Neuronal stem cell (in vitro differentiated cells): ENCODE measurements at regions not wholly inside any gene's neighbourhood (a gene's known extent, or its start where the extent isn't known, plus 50 kb on each side); places are given as distances from the start of the nearest gene placed in this dataset.
"Not testable (repeated sequence)": the region's sequence is repeated elsewhere in the genome, so short reads cannot be mapped to it uniquely, and the experiment has no call there.

Source experiments
- DNase-seq: peaks from one replicate; pipeline ENCODE4 v3.0.0-alpha.2; 2013; ENCODE audit warnings: low spot score
- H2AFZ ChIP-seq: one replicate; pipeline ENCODE4 v1.6.1; 2013; ENCODE audit warnings: mild to moderate bottlenecking, low read length, inconsistent platforms
- H2AK5ac ChIP-seq: 2 replicates; pipeline ENCODE4 v1.6.1; 2013; ENCODE audit warnings: low read depth, mild to moderate bottlenecking, inconsistent platforms, low read length, moderate library complexity, mixed read lengths
- H2BK120ac ChIP-seq: 2 replicates; pipeline ENCODE4 v1.6.1; 2013; ENCODE audit warnings: low read depth, mild to moderate bottlenecking, inconsistent platforms, low read length, moderate library complexity, mixed read lengths
- H2BK12ac ChIP-seq: one replicate; pipeline ENCODE4 v1.6.1; 2013; ENCODE audit warnings: low read length, inconsistent platforms
- H2BK15ac ChIP-seq: 2 replicates; pipeline ENCODE4 v1.6.1; 2013; ENCODE audit warnings: mild to moderate bottlenecking, low read length, inconsistent platforms, mixed read lengths
- H2BK5ac ChIP-seq: one replicate; pipeline ENCODE4 v1.6.1; 2013; ENCODE audit warnings: inconsistent platforms, mild to moderate bottlenecking, low read length, moderate library complexity
- H3K14ac ChIP-seq: one replicate; pipeline ENCODE4 v1.6.1; 2013; ENCODE audit warnings: low read length, inconsistent platforms
- H3K18ac ChIP-seq: 2 replicates; pipeline ENCODE4 v1.6.1; 2013; ENCODE audit warnings: low read length, inconsistent platforms
- H3K23ac ChIP-seq: 2 replicates; pipeline ENCODE4 v1.6.1; 2013; ENCODE audit warnings: low read depth, mild to moderate bottlenecking, mixed read lengths, low read length, inconsistent platforms; ENCODE audit not compliant: poor library complexity
- H3K27ac ChIP-seq: replicated peaks from 3 replicates; pipeline ENCODE4 v1.5.1; 2013; ENCODE audit warnings: low read length, inconsistent platforms
- H3K27me3 ChIP-seq, 3 experiments: 2 replicates each; pipeline ENCODE4 v1.6.1; 2013; ENCODE audit warnings: low read length in 3 of 3, mild to moderate bottlenecking in 2 of 3, inconsistent platforms in 1 of 3, low read depth in 1 of 3, mixed read lengths in 1 of 3, moderate library complexity in 1 of 3; ENCODE audit not compliant: control insufficient read depth in 3 of 3, insufficient read depth in 3 of 3
- H3K36me3 ChIP-seq, 2 donors: replicated peaks in 1 of 2; 2 replicates each; pipeline ENCODE4 v1.6.1; 2013; ENCODE audit warnings: low read length in 2 of 2; ENCODE audit not compliant: control insufficient read depth in 2 of 2, insufficient read depth in 2 of 2
- H3K4ac ChIP-seq: 2 replicates; pipeline ENCODE4 v1.6.1; 2013; ENCODE audit warnings: inconsistent platforms, mild to moderate bottlenecking, low read length, moderate library complexity
- H3K4me1 ChIP-seq, 2 donors: 1 replicate in 1 of 2; 2 replicates in 1 of 2; pipeline ENCODE4 v1.6.1; 2013; ENCODE audit warnings: low read length in 2 of 2, low read depth in 1 of 2; ENCODE audit not compliant: control insufficient read depth in 2 of 2, insufficient read depth in 1 of 2
- H3K4me2 ChIP-seq: one replicate; pipeline ENCODE4 v1.6.1; 2013; ENCODE audit warnings: mild to moderate bottlenecking, low read length, inconsistent platforms; ENCODE audit not compliant: insufficient read depth, poor library complexity, severe bottlenecking
- H3K4me3 ChIP-seq, 2 donors: 2 replicates each; pipeline ENCODE4 v1.5.1; 2013; ENCODE audit warnings: low read length in 2 of 2, mild to moderate bottlenecking in 2 of 2, inconsistent platforms in 1 of 2, moderate library complexity in 1 of 2
- H3K79me1 ChIP-seq: one replicate; pipeline ENCODE4 v1.6.1; 2013; ENCODE audit warnings: low read depth, mild to moderate bottlenecking, inconsistent platforms, low read length, moderate library complexity
- H3K9ac ChIP-seq: one replicate; pipeline ENCODE4 v1.6.1; 2013; ENCODE audit warnings: mild to moderate bottlenecking, low read depth, low read length, inconsistent platforms; ENCODE audit not compliant: poor library complexity
- H3K9me3 ChIP-seq, 2 donors: replicated peaks in 1 of 2; 2 replicates each; pipeline versions ENCODE3 to v1.6.1; 2013; ENCODE audit warnings: low read length in 2 of 2, mild to moderate bottlenecking in 2 of 2, inconsistent platforms in 1 of 2, low read depth in 1 of 2, mixed read lengths in 1 of 2, moderate library complexity in 1 of 2; ENCODE audit not compliant: control insufficient read depth in 2 of 2, insufficient read depth in 1 of 2
- H4K8ac ChIP-seq: one replicate; pipeline ENCODE4 v1.6.1; 2013; ENCODE audit warnings: low read depth, mild to moderate bottlenecking, inconsistent platforms, low read length, moderate library complexity
- H4K91ac ChIP-seq: one replicate; pipeline ENCODE4 v1.6.1; 2013; ENCODE audit warnings: low read length, low read depth, mild to moderate bottlenecking, inconsistent platforms; ENCODE audit not compliant: poor library complexity
- WGBS, 2 donors: extraction: QIAGEN DNeasy Blood & Tissue Kit; methylation state at CpG; one replicate each; pipeline ENCODE4 v1.1.7; 2013; ENCODE audit warnings: missing lambda C conversion rate in 2 of 2, mixed read lengths in 1 of 2; ENCODE audit not compliant: insufficient read length in 2 of 2, insufficient replicate concordance in 1 of 2; ENCODE audit errors: extremely low coverage in 2 of 2; 5-methylcytosine and 5-hydroxymethylcytosine counted together

DNA sequence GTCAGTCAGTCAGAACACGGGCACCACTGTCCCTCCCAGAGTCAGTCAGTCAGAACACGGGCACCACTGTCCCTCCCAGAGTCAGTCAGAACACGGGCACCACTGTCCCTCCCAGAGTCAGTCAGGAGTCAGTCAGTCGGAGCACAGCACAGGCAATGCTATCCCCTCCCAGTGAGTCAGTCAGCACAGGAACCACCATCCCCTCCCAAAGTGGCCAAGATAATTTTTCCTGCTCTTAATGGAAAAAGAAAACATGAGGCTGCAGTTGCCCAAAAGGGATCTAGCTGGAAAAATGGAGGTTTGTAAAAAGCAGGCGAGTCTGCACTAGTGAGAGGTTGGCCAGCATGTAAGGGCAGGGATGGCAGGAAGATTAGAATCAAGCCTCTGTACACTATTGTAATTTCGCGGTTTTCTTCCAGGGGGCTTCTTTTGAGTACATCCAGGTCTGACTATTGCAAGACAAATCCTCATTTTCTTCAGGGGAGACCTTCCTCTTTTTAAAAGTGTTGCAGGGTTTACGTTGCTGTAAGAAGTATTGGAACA, 213.8 kb downstream of the SIPA1L2 start:
- Histone ChIP-seq H3K79me1 (no peaks in the 10 kb centered on the region), H2AFZ (no peak overlapping the region), H2BK15ac (no peak overlapping the region), H3K36me3 (peaks cover 9 to 96% of the 10 kb centered on the region in 2 donors), H3K27ac (no peak overlapping the region), H2BK5ac (no peak overlapping the region), H3K14ac (no peak overlapping the region), H3K18ac (no peak overlapping the region), H3K27me3 (no peaks in the 10 kb centered on the region), H3K4me3 (no peak overlapping the region), H4K8ac (no peak overlapping the region), H3K4me2 (no peak overlapping the region), H3K23ac (no peak overlapping the region), H3K9ac (no peak overlapping the region), H3K9me3 (no peaks in the 10 kb centered on the region), H2AK5ac (no peak overlapping the region), H2BK12ac (no peak overlapping the region), H2BK120ac (no peak overlapping the region), H3K4me1 (peaks cover 0 to 2% of the 10 kb centered on the region in 2 donors), H4K91ac (no peak overlapping the region), H3K4ac (no peak overlapping the region)
- DNase-seq: no peak
- WGBS, 2 donors: no CpG with 5 or more reads among the region's 8 CpGs

DNA sequence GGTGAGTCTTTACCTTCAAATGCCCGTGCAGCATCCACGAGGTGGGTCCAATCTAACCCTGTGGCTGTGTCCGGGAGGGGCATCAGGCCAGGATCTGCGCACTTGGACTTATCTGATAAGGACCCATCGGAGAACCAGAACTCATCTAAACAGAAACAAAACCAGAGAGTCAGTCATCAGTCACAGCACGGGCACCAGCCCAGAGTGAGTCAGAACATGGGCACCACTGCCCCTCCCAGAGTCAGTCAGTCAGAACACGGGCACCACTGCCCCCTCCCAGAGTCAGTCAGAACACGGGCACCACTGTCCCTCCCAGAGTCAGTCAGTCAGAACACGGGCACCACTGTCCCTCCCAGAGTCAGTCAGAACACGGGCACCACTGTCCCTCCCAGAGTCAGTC, 214.5 kb downstream of the SIPA1L2 start:
- peaks cover 9 to 97% of the 10 kb centered on the region in 2 donors for H3K36me3 ChIP-seq

DNA sequence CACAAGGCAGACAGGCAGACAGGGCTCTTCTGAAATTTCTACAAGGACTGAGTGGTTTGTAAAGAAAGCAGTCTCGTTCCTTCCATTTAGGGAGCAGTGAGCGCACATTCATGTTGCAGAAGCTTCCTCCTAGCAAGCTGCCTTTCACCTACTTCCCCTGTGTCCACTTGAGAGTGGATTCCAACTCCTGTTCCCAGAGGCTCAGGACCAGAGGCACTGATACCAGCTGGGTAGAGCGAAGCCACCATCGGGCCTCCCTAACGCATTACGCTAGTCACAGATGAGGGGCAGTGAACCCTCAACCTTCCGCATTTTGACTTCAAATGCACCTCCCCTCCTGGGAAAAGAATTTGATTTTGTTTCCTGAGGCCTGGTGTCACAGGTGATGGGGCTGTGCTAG, 215.8 kb downstream of the SIPA1L2 start:
- H2BK12ac ChIP-seq: no peak overlapping the region

More for the DNA sequence above, 214.5 kb downstream of the SIPA1L2 start:
- not testable (repeated sequence) for H3K14ac ChIP-seq, H2AK5ac ChIP-seq, DNase-seq, H3K27ac ChIP-seq, H2BK120ac ChIP-seq, H3K4me3 ChIP-seq, H2BK5ac ChIP-seq, H2BK15ac ChIP-seq, H4K91ac ChIP-seq, H3K23ac ChIP-seq, H3K4me2 ChIP-seq, H2BK12ac ChIP-seq, H3K4me1 ChIP-seq, H3K27me3 ChIP-seq, H3K18ac ChIP-seq, H3K4ac ChIP-seq, H3K9me3 ChIP-seq, H4K8ac ChIP-seq, H3K79me1 ChIP-seq, H3K9ac ChIP-seq, H2AFZ ChIP-seq
- WGBS, 2 donors: no CpG with 5 or more reads among the region's 10 CpGs

GRCh38 chr1:232413674-232414073, 216.3 kb downstream of the SIPA1L2 start:
- Histone ChIP-seq H4K8ac (no peak overlapping the region), H2BK15ac (no peak overlapping the region), H3K9ac (no peak overlapping the region), H3K79me1 (no peaks in the 10 kb centered on the region), H3K4me1 (peaks cover 0 to 2% of the 10 kb centered on the region in 2 donors), H3K23ac (no peak overlapping the region), H3K36me3 (peaks cover 9 to 97% of the 10 kb centered on the region in 2 donors), H2AFZ (no peak overlapping the region), H2BK12ac (no peak overlapping the region), H3K27me3 (no peaks in the 10 kb centered on the region), H3K14ac (no peak overlapping the region), H3K4me2 (no peak overlapping the region), H3K9me3 (peaks cover 4 to 8% of the 10 kb centered on the region in 2 donors), H3K18ac (no peak overlapping the region), H3K4me3 (no peak overlapping the region), H2BK120ac (no peak overlapping the region), H2AK5ac (no peak overlapping the region), H4K91ac (no peak overlapping the region), H3K27ac (no peak overlapping the region), H2BK5ac (no peak overlapping the region), H3K4ac (no peak overlapping the region)
- no peak for DNase-seq
- WGBS, 2 donors: no CpG with 5 or more reads among the region's 2 CpGs

More for the DNA sequence above, 215.8 kb downstream of the SIPA1L2 start:
- Histone ChIP-seq H4K91ac (no peak overlapping the region), H3K14ac (no peak overlapping the region), H3K36me3 (peaks cover 9 to 98% of the 10 kb centered on the region in 2 donors), H3K9ac (no peak overlapping the region), H3K27ac (no peak overlapping the region), H2BK15ac (no peak overlapping the region), H3K4me3 (no peak overlapping the region), H2AFZ (no peak overlapping the region), H2BK120ac (no peak overlapping the region), H3K4me1 (peaks cover 0 to 2% of the 10 kb centered on the region in 2 donors), H2AK5ac (no peak overlapping the region), H3K27me3 (no peaks in the 10 kb centered on the region), H3K79me1 (no peaks in the 10 kb centered on the region), H3K4me2 (no peak overlapping the region), H3K23ac (no peak overlapping the region), H3K9me3 (peaks cover 4 to 8% of the 10 kb centered on the region in 2 donors), H3K4ac (no peak overlapping the region), H3K18ac (no peak overlapping the region), H2BK5ac (no peak overlapping the region), H4K8ac (no peak overlapping the region)
- no peak for DNase-seq
- no CpG with 5 or more reads among the region's 7 CpGs for WGBS, 2 donors
